NCI-H345 treated with DMSO at 0.1 percent for 48 hours (cell line): ENCODE measurements at regions not wholly inside any gene's neighbourhood (a gene's known extent, or its start where the extent isn't known, plus 50 kb on each side); places are given as distances from the start of the nearest gene placed in this dataset.

Experiments used
- DNase-seq: peaks from one replicate; lab custom pipeline; 2025; ENCODE audit not compliant: unreplicated experiment; lab: John Stamatoyannopoulos, UW

GRCh38 chr2:4674007-4674406 lies 970.6 kb downstream of the DCDC2C start:
- peak; percentile 61 for DNase-seq

DNA sequence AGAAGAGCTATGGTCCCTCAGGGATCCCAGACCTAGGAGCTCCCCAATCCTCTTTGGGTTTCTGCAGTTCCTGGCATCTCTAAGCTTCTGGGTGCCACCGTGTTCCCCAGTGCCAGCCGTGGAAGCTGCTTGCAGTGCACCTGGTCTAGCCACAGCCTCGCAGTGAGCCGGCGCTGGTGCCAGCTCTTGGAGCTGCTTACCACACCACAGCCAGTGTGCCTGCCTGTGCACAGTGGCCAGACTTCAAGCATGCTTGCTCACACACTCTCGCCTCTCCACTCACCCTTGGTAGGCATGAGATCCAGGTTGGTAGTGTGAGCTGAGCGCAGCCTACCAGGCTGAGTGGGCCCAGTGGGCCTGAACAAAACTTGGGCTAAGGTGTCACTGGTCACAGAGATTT lies 971.9 kb downstream of the DCDC2C start:
- no peak for DNase-seq

GRCh38 chr2:4678927-4679326 lies 975.6 kb downstream of the DCDC2C start:
- no peak for DNase-seq

GRCh38 chr2:4679391-4679790 lies 976.0 kb downstream of the DCDC2C start:
- no peak for DNase-seq

DNA sequence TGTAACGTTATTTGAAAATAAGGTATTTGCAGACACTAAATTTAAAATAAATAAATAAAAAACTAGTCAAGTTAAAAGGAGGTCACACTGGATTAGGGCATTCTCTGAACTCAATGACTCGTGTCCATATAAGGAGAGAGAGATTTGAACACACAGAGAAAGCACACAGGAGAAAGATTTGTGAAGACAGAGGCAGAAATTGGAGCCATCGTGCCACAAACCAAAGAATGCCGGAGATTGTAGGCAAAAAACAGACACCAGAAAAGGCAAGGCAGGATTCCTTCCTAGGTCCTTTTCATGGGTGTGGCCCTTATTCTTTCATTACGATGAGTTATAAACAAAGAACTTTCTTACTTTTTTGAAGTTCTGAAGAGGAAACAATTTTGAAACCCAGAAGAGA lies 981.5 kb downstream of the DCDC2C start:
- DNase-seq: no peak

- no peak for DNase-seq
These were observed 987.5 kb downstream of the DCDC2C start for GRCh38 chr2:4690913-4691312.

DNA sequence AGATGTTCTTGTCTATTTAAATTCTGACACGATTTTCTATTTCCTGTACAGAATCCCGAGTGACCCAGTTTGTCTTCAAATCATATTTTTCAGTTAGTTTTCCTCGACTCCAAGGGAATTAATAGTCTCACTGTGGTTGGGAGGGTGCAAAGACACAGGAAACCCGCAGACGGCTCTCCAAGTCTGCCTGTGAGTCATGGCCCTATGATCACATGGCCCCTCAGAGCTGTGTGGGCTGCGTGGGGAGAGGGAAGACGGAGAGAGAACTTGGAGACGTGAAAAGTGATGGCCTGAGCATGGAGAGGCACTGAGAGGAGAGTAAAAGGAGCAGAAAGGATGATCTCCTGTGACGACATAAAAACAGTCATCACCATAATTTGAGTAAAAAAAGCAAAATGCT lies 989.9 kb downstream of the DCDC2C start:
- no peak for DNase-seq

DNA sequence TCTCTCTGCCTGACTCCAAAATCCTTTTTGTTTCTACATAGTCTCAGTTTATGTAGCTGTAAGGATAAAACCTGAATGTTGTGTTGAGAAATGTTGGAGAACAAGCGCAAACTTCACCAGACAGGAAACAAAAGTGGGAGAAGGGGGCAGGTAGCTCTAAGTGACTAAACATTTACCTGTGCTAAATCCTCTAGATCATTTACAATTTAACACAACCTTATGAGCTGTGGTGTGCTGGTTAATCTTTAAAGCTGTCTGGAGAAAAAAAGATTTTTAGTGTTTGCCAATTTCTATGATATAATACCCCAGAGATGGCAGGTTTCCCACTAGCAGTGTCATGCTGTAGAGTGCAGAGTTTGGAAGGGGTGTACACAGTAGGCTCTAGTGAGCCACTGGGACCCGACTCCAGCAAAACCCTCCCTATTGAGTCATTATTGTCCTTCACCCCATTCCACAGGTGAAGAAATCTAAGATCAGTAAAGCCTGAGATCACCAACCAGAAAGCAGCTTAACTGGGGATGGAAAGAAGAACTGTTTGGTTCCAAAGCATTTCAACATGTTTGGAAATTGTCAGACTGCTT lies 992.0 kb downstream of the DCDC2C start:
- no peak for DNase-seq

- DNase-seq: no peak
These were observed 977.1 kb upstream of the SOX11 start for GRCh38 chr2:4715065-4715464.

DNA sequence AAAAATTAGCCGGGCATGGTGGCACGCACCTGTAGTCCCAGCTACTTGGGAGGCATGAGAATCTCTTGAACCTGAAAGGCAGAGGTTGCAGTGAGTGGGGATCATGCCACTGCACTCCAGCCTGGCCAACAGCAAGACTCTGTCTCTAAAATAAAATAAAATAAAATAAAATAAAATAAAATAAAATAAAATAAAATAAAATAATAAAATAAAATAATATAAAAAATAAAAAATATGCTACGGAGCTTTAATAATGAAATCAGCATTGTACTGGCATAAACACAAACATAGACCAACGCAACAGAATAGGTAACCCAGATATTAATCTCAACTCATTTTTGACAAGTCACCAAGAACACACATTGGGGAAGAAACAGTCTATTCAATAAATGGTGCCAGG lies 973.4 kb upstream of the SOX11 start:
- DNase-seq: no peak

GRCh38 chr2:4725618-4726017 lies 966.6 kb upstream of the SOX11 start:
- no peak for DNase-seq

DNA sequence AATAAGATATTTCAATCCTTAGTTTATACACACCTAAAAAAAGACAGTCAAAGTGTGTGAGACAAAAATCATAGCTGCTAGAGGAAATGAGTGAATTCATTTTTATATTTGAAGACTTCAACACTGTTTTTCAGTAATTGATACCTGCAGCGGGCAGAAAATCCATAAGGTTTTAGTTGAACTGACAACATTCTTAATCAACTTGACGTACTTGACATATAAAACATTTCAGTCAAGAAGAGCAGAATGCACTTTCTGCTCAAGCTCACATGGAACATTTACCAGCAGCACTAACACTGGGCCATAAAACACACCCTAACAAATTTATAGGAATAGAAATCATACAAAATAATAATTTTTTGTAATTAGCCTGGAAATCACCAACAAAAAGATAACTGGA lies 959.6 kb upstream of the SOX11 start:
- DNase-seq: no peak

- DNase-seq: peak; percentile 26
These were observed 946.9 kb upstream of the SOX11 start for GRCh38 chr2:4745056-4745991.

DNA sequence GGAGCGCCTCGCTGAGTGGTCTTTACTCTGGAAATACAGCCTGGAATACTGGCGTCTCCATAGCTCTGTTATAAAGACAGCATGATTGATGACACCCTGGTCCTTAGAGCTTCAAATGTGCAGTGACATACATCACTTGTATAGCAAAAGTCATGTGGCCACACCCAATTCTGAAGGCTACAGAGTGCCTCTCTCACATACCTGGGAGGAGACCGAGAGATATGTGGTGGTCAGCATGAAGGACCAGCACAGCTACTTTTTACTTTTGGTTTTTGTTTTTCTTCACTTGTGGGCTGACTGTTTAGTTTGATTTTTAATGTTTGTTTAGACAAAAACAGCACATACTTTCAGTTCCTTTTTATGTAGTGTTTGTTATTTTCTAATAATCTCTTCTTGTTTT lies 938.5 kb upstream of the SOX11 start:
- no peak for DNase-seq

GRCh38 chr2:4762951-4763376 lies 929.2 kb upstream of the SOX11 start:
- DNase-seq: peak; percentile 82

- no peak for DNase-seq
These were observed 926.2 kb upstream of the SOX11 start for GRCh38 chr2:4765787-4766530.

GRCh38 chr2:4775668-4776067 lies 916.5 kb upstream of the SOX11 start:
- DNase-seq: no peak

DNA sequence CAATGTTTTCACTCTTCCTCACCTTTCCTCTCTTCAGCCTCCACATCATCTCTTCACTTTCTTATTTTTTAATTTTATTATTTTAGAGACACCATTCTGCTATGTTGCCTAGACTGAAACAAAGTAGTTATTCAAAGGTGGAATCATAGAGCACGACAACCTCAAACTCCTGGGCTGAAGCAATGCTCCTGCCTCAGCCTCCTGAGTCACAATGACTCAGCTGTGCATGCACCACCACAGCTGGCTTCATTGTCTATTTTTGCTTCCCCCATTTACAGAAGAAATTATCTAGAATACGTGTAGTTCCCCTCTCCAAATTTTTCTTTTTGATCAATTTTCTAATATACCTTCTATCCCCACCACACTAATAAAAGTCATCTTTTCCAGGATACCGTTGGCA lies 911.5 kb upstream of the SOX11 start:
- no peak for DNase-seq

GRCh38 chr2:4782647-4783046 lies 909.5 kb upstream of the SOX11 start:
- no peak for DNase-seq

DNA sequence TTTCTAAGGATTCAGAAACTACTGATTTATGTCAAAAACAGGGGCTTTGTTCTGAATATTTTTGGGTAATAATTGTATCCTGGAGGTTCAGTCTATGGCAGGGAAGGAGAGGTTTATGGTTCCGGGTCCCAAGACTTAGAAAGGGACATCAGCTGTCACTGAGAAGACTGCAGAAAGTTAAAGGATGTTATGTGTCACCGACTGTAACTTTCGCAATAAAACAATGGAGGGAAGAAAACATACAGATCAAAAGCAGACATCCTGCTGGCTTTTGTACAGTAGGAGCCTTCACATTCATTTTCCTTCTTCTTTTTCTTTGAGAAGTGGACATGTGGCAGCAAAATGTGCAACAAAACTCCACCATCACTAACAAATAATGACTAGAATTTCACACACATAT lies 900.7 kb upstream of the SOX11 start:
- no peak for DNase-seq

- DNase-seq: no peak
These were observed 900.1 kb upstream of the SOX11 start for GRCh38 chr2:4792126-4792525.

GRCh38 chr2:4803396-4803795 lies 888.8 kb upstream of the SOX11 start:
- DNase-seq: no peak
